ENCODE measurements at regions not wholly inside any gene's neighbourhood (a gene's known extent, or its start where the extent isn't known, plus 50 kb on each side); places are given as distances from the start of the nearest gene placed in this dataset.
A peak's percentile ranks its signal among the peaks of the same experiment; 100 is the strongest.

- Histone ChIP-seq H3K36me3 (no peaks in the 10 kb centered on the region), H3K27me3 (no peaks in the 10 kb centered on the region), H3K4me3 (no peak overlapping the region), H3K27ac (no peak overlapping the region), H3K9me3 (no peaks in the 10 kb centered on the region), H3K4me1 (no peaks in the 10 kb centered on the region)
- 93 to 95% methylated on average over 3 of the region's 3 CpGs for WGBS, 2 donors
- intact Hi-C loops (cut with DNase I), result no loop called here
- no peak for DNase-seq
- TF ChIP-seq, protein P1, sequence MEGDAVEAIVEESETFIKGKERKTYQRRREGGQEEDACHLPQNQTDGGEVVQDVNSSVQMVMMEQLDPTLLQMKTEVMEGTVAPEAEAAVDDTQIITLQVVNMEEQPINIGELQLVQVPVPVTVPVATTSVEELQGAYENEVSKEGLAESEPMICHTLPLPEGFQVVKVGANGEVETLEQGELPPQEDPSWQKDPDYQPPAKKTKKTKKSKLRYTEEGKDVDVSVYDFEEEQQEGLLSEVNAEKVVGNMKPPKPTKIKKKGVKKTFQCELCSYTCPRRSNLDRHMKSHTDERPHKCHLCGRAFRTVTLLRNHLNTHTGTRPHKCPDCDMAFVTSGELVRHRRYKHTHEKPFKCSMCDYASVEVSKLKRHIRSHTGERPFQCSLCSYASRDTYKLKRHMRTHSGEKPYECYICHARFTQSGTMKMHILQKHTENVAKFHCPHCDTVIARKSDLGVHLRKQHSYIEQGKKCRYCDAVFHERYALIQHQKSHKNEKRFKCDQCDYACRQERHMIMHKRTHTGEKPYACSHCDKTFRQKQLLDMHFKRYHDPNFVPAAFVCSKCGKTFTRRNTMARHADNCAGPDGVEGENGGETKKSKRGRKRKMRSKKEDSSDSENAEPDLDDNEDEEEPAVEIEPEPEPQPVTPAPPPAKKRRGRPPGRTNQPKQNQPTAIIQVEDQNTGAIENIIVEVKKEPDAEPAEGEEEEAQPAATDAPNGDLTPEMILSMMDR (IDR thresholded peaks at IDR 0.05), result no peak
- TF ChIP-seq POLR2A (IDR thresholded peaks at IDR 0.05) (no peak), EP300 (IDR thresholded peaks at IDR 0.05) (no peak), POLR2AphosphoS5 (IDR thresholded peaks at IDR 0.05) (no peak)
Measured at GRCh38 chr3:519026-519425, 322.5 kb downstream of the CHL1 start.

DNA sequence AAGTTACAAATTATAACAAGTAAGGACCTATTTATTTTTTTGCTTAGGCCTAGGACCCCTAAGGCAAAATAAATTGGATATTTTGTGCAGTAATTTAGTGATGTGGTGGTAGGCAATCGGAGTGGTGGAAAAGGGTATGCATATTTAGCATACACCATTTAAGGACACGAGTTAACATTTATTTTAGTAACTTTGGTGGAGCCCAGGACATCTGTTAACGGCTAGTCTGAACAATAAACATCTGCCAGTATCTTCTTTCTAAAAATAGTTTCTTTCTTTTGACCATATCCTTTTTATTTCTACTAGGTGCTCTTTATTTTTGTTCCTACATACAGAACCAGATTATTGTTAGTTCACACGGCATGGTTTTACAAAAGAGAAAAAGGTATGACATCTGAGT, 326.3 kb downstream of the CHL1 start:
- no peaks in the 10 kb centered on the region for H3K27me3 ChIP-seq
- H3K36me3 ChIP-seq, result no peaks in the 10 kb centered on the region
- H3K27ac ChIP-seq, result no peak overlapping the region
- H3K4me3 ChIP-seq, result no peak overlapping the region
- TF ChIP-seq, protein P1 (IDR thresholded peaks at IDR 0.05), result no peak
- TF ChIP-seq EP300 (IDR thresholded peaks at IDR 0.05) (no peak), POLR2A (IDR thresholded peaks at IDR 0.05) (no peak), POLR2AphosphoS5 (IDR thresholded peaks at IDR 0.05) (no peak)
- H3K4me1 ChIP-seq, result no peaks in the 10 kb centered on the region
- no peak for DNase-seq
- no peaks in the 10 kb centered on the region for H3K9me3 ChIP-seq
- 53 to 70% methylated on average over 4 of the region's 4 CpGs for WGBS, 2 donors
- intact Hi-C loops (cut with DNase I), result no loop called here

GRCh38 chr3:525415-525814, 328.9 kb downstream of the CHL1 start:
- no peak for DNase-seq
- no peaks in the 10 kb centered on the region for H3K36me3 ChIP-seq
- intact Hi-C loops (cut with DNase I), result no loop called here
- no peaks in the 10 kb centered on the region for H3K27me3 ChIP-seq
- no peaks in the 10 kb centered on the region for H3K9me3 ChIP-seq
- no peak overlapping the region for H3K4me3 ChIP-seq
- TF ChIP-seq POLR2A (IDR thresholded peaks at IDR 0.05), result no peak
- H3K4me1 ChIP-seq, result no peaks in the 10 kb centered on the region
- H3K27ac ChIP-seq, result no peak overlapping the region
- WGBS, 2 donors, result 70 to 72% methylated on average over 3 of the region's 3 CpGs

GRCh38 chr3:535566-536416, 339.2 kb downstream of the CHL1 start:
- Histone ChIP-seq H3K27ac (peak overlapping the region; percentile 36 to 68 (median 62)), H3K4me1 (no peaks in the 10 kb centered on the region), H3K9me3 (peaks cover 0 to 1% (median 0%) of the 10 kb centered on the region in 4 donors), H3K36me3 (no peaks in the 10 kb centered on the region), H3K27me3 (no peaks in the 10 kb centered on the region), H3K4me3 (peak overlapping the region; percentile 28 to 55 (median 43))
- DNase-seq, result peak; percentile 73
- WGBS, 2 donors, result 51 to 61% methylated on average over 51 of the region's 51 CpGs
- no peak for TF ChIP-seq POLR2AphosphoS5 (IDR thresholded peaks at IDR 0.05)
- TF ChIP-seq, protein P1 (IDR thresholded peaks at IDR 0.05), result peak in 1 of 4 experiments; percentile 44
- intact Hi-C loops (cut with DNase I), result no loop called here

DNA sequence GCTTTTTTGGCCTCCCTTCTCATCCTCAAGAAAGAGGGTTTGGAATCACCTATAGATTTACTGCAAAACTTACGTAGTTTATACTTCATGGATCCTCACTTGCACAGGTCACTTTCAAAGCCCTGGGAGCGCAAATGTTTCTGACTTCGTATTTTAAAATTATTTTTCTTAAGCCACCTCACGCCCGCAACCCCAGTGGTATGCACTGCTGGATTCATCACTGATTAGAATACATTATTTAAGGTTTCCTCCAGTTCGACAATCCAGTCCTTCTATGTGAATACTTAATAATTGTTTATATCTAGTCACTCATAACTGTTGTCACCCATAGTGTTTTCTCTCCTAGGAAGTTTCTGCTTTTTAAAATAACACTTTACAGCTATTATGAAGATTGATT, 339.9 kb downstream of the CHL1 start:
- Histone ChIP-seq H3K9me3 (peaks cover 0 to 1% (median 0%) of the 10 kb centered on the region in 4 donors), H3K36me3 (no peaks in the 10 kb centered on the region), H3K27me3 (no peaks in the 10 kb centered on the region), H3K4me3 (peak overlapping the region; percentile 28 to 55 (median 43)), H3K4me1 (no peaks in the 10 kb centered on the region), H3K27ac (peak overlapping the region; percentile 36 to 68 (median 62))
- no peak for TF ChIP-seq EP300 (IDR thresholded peaks at IDR 0.05)
- no peak for TF ChIP-seq POLR2AphosphoS5 (IDR thresholded peaks at IDR 0.05)
- TF ChIP-seq, protein P1 (IDR thresholded peaks at IDR 0.05), result no peak
- no peak for TF ChIP-seq POLR2A (IDR thresholded peaks at IDR 0.05)
- intact Hi-C loops (cut with DNase I), result no loop called here
- no peak for DNase-seq
- 78 to 80% methylated on average over 6 of the region's 6 CpGs for WGBS, 2 donors

Measured in sigmoid colon (tissue), 6 donors.